Epithelial cell of proximal tubule (primary cell): ENCODE measurements at regions not wholly inside any gene's neighbourhood (a gene's known extent, or its start where the extent isn't known, plus 50 kb on each side); places are given as distances from the start of the nearest gene placed in this dataset.
"Not testable (repeated sequence)": the region's sequence is repeated elsewhere in the genome, so short reads cannot be mapped to it uniquely, and the experiment has no call there.

ENCODE experiments used
- DNase-seq: peaks from one replicate; pipeline ENCODE4 v3.0.0-alpha.2; 2011; ENCODE audit warnings: low read depth
- H3K4me3 ChIP-seq: 2 replicates; pipeline ENCODE4 v1.5.1; 2011; ENCODE audit warnings: low read depth, mild to moderate bottlenecking, low read length
- TF ChIP-seq, protein P1 (sequence below): conservative IDR thresholded peaks from 2 replicates; pipeline ENCODE4 v1.5.1; 2012; ENCODE audit warnings: low read depth, mild to moderate bottlenecking, low read length

DNA sequence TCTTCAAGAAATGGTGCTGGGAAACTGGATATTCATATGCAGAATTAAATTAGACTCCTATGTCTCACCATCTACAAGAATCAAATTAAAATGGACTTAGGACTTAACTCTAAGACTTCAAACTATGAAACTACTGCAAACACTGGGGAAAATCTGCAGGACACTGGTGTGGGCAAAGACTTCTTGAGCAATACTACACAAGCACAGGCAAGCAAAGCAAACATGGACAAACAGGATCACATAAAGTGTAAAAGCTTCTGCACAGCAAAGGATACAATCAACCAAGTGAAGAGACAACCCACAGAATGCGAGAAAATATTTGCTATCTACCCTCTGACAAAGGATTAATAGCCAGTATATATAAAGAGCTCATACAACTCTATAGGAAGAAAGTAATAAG lies 1161.1 kb upstream of the CITED2 start:
- TF ChIP-seq, protein P1, sequence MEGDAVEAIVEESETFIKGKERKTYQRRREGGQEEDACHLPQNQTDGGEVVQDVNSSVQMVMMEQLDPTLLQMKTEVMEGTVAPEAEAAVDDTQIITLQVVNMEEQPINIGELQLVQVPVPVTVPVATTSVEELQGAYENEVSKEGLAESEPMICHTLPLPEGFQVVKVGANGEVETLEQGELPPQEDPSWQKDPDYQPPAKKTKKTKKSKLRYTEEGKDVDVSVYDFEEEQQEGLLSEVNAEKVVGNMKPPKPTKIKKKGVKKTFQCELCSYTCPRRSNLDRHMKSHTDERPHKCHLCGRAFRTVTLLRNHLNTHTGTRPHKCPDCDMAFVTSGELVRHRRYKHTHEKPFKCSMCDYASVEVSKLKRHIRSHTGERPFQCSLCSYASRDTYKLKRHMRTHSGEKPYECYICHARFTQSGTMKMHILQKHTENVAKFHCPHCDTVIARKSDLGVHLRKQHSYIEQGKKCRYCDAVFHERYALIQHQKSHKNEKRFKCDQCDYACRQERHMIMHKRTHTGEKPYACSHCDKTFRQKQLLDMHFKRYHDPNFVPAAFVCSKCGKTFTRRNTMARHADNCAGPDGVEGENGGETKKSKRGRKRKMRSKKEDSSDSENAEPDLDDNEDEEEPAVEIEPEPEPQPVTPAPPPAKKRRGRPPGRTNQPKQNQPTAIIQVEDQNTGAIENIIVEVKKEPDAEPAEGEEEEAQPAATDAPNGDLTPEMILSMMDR, result no peak

DNA sequence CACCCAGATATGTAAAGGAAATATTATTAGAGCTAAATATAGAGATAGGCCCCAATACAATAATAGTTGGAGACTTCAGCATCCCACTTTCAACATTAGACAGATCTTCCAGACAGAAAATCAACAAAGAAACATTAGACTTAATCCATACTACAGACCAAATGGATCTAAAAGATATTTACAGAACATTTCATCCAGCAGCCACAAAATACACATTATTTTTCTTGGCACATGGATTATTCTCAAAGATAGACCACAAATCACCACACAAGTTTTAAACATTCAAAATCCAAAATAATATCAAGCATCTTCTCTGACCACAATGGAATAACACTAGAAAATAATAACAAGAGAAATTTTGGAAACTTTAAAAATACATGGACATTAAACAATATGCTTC lies 1159.1 kb upstream of the CITED2 start:
- TF ChIP-seq, protein P1, result no peak
- H3K4me3 ChIP-seq, result no peak overlapping the region
- DNase-seq, result no peak

More for the DNA sequence above, 1161.1 kb upstream of the CITED2 start:
- H3K4me3 ChIP-seq, result no peak overlapping the region
- DNase-seq, result no peak

DNA sequence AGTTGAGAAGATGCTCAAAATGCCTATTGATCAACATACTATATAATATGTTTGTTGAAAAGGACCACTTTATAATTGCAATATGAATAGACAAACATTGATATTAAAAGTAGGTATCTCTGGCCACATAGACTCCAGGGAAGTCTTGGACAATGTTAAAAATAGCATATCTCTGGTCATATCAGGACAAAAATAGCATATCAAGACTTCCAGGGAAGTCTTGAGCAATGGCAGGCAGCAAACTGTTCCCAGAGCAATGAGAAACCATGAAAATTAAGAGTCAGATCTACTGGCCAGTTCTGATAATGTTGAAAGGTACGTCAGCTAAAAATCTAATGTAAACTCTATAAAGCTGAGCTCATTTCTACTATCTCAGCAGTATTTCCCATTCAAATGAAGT lies 1130.3 kb upstream of the CITED2 start:
- DNase-seq, result no peak
- no peak overlapping the region for H3K4me3 ChIP-seq
- TF ChIP-seq, protein P1, result no peak

DNA sequence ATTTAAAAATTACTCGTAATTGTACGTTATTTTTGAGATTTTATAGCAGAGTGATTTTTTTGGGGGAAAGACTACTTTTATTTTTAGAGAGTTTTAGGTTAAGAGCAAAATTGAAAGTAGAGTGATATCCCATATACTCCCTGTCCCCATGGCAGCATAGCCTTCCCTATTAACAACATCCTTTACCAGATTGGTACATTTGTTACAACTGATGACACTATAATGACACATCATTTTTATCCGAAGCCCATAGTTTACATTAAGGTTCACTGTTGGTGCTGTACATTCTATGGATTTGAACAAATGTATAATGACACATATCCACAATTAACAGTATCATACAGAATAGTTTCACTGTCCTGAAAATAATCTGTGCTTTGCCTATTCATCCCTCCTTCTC lies 1126.4 kb upstream of the CITED2 start:
- no peak overlapping the region for H3K4me3 ChIP-seq
- DNase-seq, result no peak
- TF ChIP-seq, protein P1, result no peak

DNA sequence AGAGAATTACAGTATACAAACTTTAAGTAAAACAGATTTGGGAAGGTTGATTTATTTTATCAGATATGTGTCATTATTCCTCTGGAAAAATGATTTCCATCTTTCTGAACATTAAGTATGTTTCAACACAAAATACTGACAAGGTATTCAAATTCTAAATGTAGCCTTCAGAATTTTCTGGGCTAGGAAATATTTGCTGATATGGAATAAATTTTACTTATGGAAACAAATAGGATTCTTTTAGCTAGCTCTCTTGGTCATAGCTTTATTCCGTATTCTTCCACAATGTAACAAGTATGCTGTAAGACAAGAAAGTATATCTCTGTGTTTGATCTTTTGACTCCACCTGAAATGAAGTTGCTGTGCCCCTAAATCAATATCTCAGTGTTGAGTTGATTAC lies 1125.2 kb upstream of the CITED2 start:
- TF ChIP-seq, protein P1, result no peak
- no peak for DNase-seq
- no peak overlapping the region for H3K4me3 ChIP-seq

DNA sequence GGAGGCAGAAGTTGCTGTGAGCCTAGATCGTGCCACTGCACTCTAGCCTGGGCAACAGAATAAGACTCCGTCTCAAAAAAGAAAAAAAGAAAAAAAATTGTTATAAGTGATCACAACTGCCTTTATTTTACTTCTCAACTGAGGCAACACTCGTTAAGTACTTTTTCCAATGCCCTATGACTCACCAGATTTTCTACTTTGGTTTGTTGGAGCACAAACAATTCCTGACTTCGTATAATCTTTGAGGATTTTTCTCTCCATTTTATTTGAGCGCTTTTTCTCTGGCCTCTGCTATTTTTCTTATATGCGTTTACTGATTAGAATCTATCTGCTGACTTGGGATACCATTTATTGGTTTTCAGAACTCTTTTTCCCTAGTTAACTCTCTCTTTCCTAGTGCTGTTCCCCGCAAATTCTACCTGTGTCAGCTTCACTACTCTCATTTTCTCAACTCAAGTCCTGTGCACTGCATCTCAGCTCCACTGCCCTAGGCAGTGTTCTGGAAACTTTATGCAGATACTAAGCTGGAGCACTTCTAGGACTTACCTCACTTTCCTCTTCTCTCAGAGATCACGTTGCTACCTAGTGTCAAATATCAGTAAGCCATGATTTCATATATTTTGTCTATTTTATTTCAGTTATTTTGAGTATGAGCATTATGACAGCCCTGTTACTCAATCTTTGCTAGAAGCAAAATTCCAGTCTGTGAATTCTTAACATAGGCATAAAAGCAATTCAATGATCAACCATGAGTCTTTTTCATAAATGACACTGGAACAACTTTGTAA lies 1120.1 kb upstream of the CITED2 start:
- TF ChIP-seq, protein P1, result no peak
- H3K4me3 ChIP-seq, result no peak overlapping the region
- DNase-seq, result peak; percentile 10

DNA sequence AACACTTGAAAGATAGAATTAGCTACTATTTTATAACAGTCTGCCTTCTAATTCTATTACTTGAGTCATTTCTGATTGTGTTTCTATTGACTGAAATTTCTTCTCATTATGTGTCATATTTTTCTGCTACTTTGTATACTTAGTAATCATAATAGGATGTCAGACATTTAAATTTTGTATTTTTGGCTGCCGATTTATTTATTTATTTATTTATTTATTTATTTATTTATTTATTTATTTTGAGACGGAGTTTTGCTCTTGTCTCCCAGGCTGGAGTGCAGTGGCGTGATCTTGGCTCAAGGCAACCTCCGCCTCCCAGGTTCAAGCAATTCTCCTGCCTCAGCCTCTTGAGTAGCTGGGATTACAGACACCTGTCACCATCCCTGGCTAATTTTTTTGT lies 1119.0 kb upstream of the CITED2 start:
- H3K4me3 ChIP-seq, DNase-seq: not testable (repeated sequence)
